ENCODE measurements at regions not wholly inside any gene's neighbourhood (a gene's known extent, or its start where the extent isn't known, plus 50 kb on each side); places are given as distances from the start of the nearest gene placed in this dataset.
A peak's percentile ranks its signal among the peaks of the same experiment; 100 is the strongest.

DNA sequence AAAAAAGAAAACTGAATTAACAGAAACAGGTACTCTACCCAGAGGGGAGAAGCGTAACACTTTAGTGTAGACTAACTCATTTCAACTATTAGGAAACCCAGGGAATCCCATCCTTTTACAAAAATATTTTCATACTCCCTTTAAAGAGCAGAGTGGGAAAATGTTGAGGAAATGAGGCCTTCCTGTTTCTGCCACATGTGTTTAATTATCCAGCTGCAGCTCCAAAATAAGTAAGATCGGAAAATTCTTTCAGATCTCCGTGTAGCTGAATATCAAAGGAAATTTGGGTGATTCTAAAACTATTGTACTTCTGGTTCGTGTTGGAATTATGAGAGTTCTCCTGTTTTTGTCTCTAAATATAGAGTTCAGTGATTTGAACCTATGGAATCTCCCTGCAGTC, 58.0 kb upstream of the CAV2 start:
- TF ChIP-seq CTCF (IDR thresholded peaks at IDR 0.05), result no peak
- H3K4me3 ChIP-seq, result no peak overlapping the region
- H3K27me3 ChIP-seq, result no peaks in the 10 kb centered on the region
- peak overlapping the region; percentile 64 to 69 for H3K27ac ChIP-seq
- H3K36me3 ChIP-seq, result no peaks in the 10 kb centered on the region
- H3K4me1 ChIP-seq, result peaks cover 0 to 52% (median 25%) of the 10 kb centered on the region in 4 donors
- no peaks in the 10 kb centered on the region for H3K9me3 ChIP-seq
- no peak for DNase-seq
- intact Hi-C loops (cut with DNase I; ENCODE audit: low total_unique reads), result no loop called here

DNA sequence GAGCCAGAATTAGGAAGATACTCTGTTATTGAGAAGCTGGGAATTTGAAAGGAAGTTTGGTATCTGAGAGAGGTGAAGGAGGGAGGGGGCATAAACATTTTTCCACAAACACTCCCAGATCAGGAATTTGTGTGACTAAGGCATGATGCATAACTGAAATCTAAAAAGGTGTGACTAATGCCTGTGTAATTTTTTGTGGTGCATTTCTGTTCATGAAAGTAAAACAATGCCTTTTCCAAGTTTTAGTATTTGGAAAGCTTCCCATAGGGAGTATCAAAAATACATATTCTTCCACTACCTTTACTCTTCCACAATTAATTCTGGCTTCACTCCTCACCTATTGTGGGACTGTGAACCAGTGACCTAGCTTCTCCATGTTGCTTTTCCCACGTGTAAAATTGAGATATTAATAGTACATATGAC, 56.4 kb upstream of the CAV2 start:
- no peaks in the 10 kb centered on the region for H3K36me3 ChIP-seq
- H3K4me3 ChIP-seq, result no peak overlapping the region
- no peak for TF ChIP-seq CTCF (IDR thresholded peaks at IDR 0.05)
- intact Hi-C loops (cut with DNase I; ENCODE audit: low total_unique reads), result no loop called here
- H3K9me3 ChIP-seq, result no peaks in the 10 kb centered on the region
- DNase-seq, result no peak
- H3K27ac ChIP-seq, result peak overlapping the region; percentile 43 to 69
- peaks cover 0 to 68% (median 34%) of the 10 kb centered on the region in 4 donors for H3K4me1 ChIP-seq
- no peaks in the 10 kb centered on the region for H3K27me3 ChIP-seq

- Histone ChIP-seq H3K27me3 (no peaks in the 10 kb centered on the region), H3K36me3 (no peaks in the 10 kb centered on the region), H3K4me3 (no peak overlapping the region), H3K9me3 (no peaks in the 10 kb centered on the region), H3K4me1 (peaks cover 0 to 73% (median 35%) of the 10 kb centered on the region in 4 donors), H3K27ac (peak overlapping the region; percentile 43 to 69)
- no peak for TF ChIP-seq CTCF (IDR thresholded peaks at IDR 0.05)
- intact Hi-C loops (cut with DNase I; ENCODE audit: low total_unique reads), result no loop called here
- DNase-seq, result no peak
These were observed 55.9 kb upstream of the CAV2 start for GRCh38 chr7:116443646-116444045.

DNA sequence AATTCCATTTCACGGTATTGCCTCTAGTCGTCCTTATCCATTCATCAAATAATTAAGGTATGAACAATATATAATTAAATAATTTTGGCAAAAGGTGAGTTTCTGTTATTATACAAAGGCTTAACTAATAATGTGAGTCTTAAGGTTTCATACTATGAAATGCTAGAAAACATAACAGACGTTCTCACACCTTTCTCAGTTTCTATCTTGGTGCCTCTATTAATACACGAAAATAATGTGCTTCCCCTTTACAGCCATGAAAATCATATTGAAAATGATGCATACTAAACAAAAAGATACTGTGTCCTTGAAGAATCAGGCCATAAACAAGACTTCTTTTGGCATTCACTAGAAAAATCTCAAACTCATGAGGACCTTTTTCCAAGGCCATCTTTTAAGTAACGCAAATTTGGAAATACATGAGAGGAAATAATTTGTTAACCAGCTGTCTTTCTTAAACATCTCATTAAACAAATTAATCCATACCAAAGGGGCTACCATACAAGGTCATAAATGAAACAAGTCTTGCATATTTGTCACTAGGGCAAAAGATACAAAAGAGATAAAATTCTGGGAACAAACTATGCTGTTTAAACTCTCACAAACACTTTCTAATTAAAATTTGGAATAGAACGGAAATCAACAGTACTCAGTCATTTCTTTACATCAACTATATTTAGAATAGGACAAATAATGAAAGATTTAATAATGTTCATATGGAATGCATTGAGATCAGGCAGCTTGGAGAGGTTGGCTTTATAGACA, 53.9 kb upstream of the CAV2 start:
- Histone ChIP-seq H3K9me3 (no peaks in the 10 kb centered on the region), H3K4me1 (peaks cover 0 to 77% (median 38%) of the 10 kb centered on the region in 4 donors), H3K27me3 (no peaks in the 10 kb centered on the region), H3K36me3 (no peaks in the 10 kb centered on the region), H3K4me3 (no peak overlapping the region), H3K27ac (peak overlapping the region; percentile 61 to 62)
- TF ChIP-seq CTCF (IDR thresholded peaks at IDR 0.05), result no peak
- intact Hi-C loops (cut with DNase I; ENCODE audit: low total_unique reads), result loop anchor here (5.0 kb wide), 1 partner anchor 47 kb away; no protein-coding TSS in a partner anchor
- no peak for DNase-seq

- DNase-seq, result no peak
These were observed 53.2 kb upstream of the CAV2 start for GRCh38 chr7:116446212-116446855.

More at GRCh38 chr7:116446212-116446855, 53.2 kb upstream of the CAV2 start:
- intact Hi-C loops (cut with DNase I; ENCODE audit: low total_unique reads), result loop anchor here (5.0 kb wide), 1 partner anchor 46 kb away; no protein-coding TSS in a partner anchor
- H3K36me3 ChIP-seq, result no peaks in the 10 kb centered on the region
- no peaks in the 10 kb centered on the region for H3K9me3 ChIP-seq
- H3K4me3 ChIP-seq, result peak overlapping the region in 1 of 2 donors; percentile 7
- H3K27me3 ChIP-seq, result no peaks in the 10 kb centered on the region
- peak overlapping the region; percentile 61 to 62 for H3K27ac ChIP-seq
- peaks cover 0 to 72% (median 33%) of the 10 kb centered on the region in 4 donors for H3K4me1 ChIP-seq
- no peak for TF ChIP-seq CTCF (IDR thresholded peaks at IDR 0.05)

Measured in tibial artery (tissue), 4 donors.